Keratinocyte (primary cell): ENCODE measurements at regions not wholly inside any gene's neighbourhood (a gene's known extent, or its start where the extent isn't known, plus 50 kb on each side); places are given as distances from the start of the nearest gene placed in this dataset.

Experiments used
- DNase-seq: peaks from one replicate; pipeline ENCODE4 v3.0.0-alpha.2; 2011; ENCODE audit warnings: low read depth, missing footprints, low spot score
- FAIRE-seq: peaks from 2 replicates; lab custom pipeline; 2011; peaks lifted over from hg19 to GRCh38; lab: Jason Lieb, UNC
- H2AFZ ChIP-seq: 2 replicates; pipeline ENCODE4 v1.6.0; 2012; ENCODE audit warnings: low read length, control low read depth, inconsistent platforms; ENCODE audit not compliant: control insufficient read depth
- H3K27ac ChIP-seq: 2 replicates; pipeline ENCODE4 v1.5.1; 2011; ENCODE audit warnings: low read length; ENCODE audit not compliant: control insufficient read depth, insufficient read depth
- H3K27me3 ChIP-seq: 3 replicates; pipeline ENCODE4 v1.6.0; 2011; ENCODE audit warnings: low read length; ENCODE audit not compliant: control insufficient read depth, insufficient read depth; ENCODE audit errors: extremely low read depth
- H3K36me3 ChIP-seq, 2 experiments: 2 replicates in 1 of 2; 3 replicates in 1 of 2; pipeline ENCODE4 v1.5.1; 2011; ENCODE audit warnings: low read length in 2 of 2, mild to moderate bottlenecking in 1 of 2; ENCODE audit not compliant: control insufficient read depth in 2 of 2, insufficient read depth in 2 of 2; ENCODE audit errors: extremely low read depth in 1 of 2
- H3K4me1 ChIP-seq: 3 replicates; pipeline ENCODE4 v1.5.1; 2011; ENCODE audit warnings: low read length; ENCODE audit not compliant: control insufficient read depth, insufficient read depth; ENCODE audit errors: extremely low read depth
- H3K4me2 ChIP-seq: 3 replicates; pipeline ENCODE4 v1.6.0; 2011; ENCODE audit warnings: low read depth, low read length; ENCODE audit not compliant: control insufficient read depth, insufficient read depth; ENCODE audit errors: extremely low read depth
- H3K4me3 ChIP-seq, 3 experiments: fragments of 200-600 bp in 1 of 3; sonication (generic) in 1 of 3; 2 replicates in 2 of 3; 3 replicates in 1 of 3; pipeline ENCODE4 v1.5.1; 2011 to 2016; ENCODE audit warnings: low read length in 3 of 3, mild to moderate bottlenecking in 3 of 3, control low read depth in 2 of 3, inconsistent platforms in 1 of 3, low read depth in 1 of 3, mixed read lengths in 1 of 3, mixed run types in 1 of 3, moderate library complexity in 1 of 3; ENCODE audit not compliant: control insufficient read depth in 2 of 3, insufficient read depth in 2 of 3; ENCODE audit errors: extremely low read depth in 1 of 3
- H3K79me2 ChIP-seq: 2 replicates; pipeline ENCODE4 v1.6.0; 2012; ENCODE audit warnings: low read length; ENCODE audit not compliant: control insufficient read depth, insufficient read depth
- H3K9ac ChIP-seq: 3 replicates; pipeline ENCODE4 v1.6.0; 2011; ENCODE audit warnings: low read length; ENCODE audit not compliant: control insufficient read depth, insufficient read depth; ENCODE audit errors: extremely low read depth
- H3K9me1 ChIP-seq: 3 replicates; pipeline ENCODE4 v1.6.0; 2011; ENCODE audit warnings: low read length; ENCODE audit not compliant: control insufficient read depth, insufficient read depth; ENCODE audit errors: extremely low read depth
- H3K9me3 ChIP-seq: 2 replicates; pipeline ENCODE4 v1.5.1; 2012; ENCODE audit warnings: low read depth, low read length; ENCODE audit not compliant: control insufficient read depth
- H4K20me1 ChIP-seq: 3 replicates; pipeline ENCODE4 v1.6.0; 2011; ENCODE audit warnings: low read length; ENCODE audit not compliant: control insufficient read depth, insufficient read depth; ENCODE audit errors: extremely low read depth
- CTCF ChIP-seq, 3 experiments: IDR thresholded peaks in 1 of 3; conservative IDR thresholded peaks in 1 of 3; optimal IDR thresholded peaks in 1 of 3; 2 replicates in 2 of 3; 3 replicates in 1 of 3; pipeline versions ENCODE3 to v1.5.1; 2011; ENCODE audit warnings: low read length in 3 of 3, mild to moderate bottlenecking in 3 of 3, moderate library complexity in 2 of 3, control low read depth in 1 of 3, inconsistent platforms in 1 of 3; ENCODE audit not compliant: insufficient read depth in 2 of 3; ENCODE audit errors: extremely low read depth in 1 of 3
- EZH2 ChIP-seq: IDR thresholded peaks from one replicate; pipeline ENCODE4 v1.6.1; 2012; ENCODE audit warnings: inconsistent platforms, mild to moderate bottlenecking, low read length, moderate library complexity
- dilution Hi-C: fragments of 300-500 bp; cut with MboI; formaldehyde crosslinking; loops from one replicate; pipeline ENCODE4 v1.7.0; 2020; ENCODE audit warnings: low sequenced_read_pairs; ENCODE audit not compliant: extremely low pct_ligation_motif_present

- Histone ChIP-seq H3K79me2 (no peaks in the 10 kb centered on the region), H3K36me3 (no peaks in the 10 kb centered on the region), H3K9me1 (no peaks in the 10 kb centered on the region), H3K27ac (no peak overlapping the region), H3K4me1 (no peaks in the 10 kb centered on the region), H3K4me3 (no peak overlapping the region), H3K27me3 (no peaks in the 10 kb centered on the region), H3K9ac (no peak overlapping the region), H3K9me3 (peaks cover 2% of the 10 kb centered on the region), H2AFZ (no peak overlapping the region), H4K20me1 (no peaks in the 10 kb centered on the region), H3K4me2 (peak overlapping the region; percentile 29)
- TF ChIP-seq EZH2 (no peak), CTCF (optimal IDR thresholded peaks at IDR 0.05 in 1 of 3, IDR thresholded peaks at IDR 0.05 in 1 of 3, conservative IDR thresholded peaks at IDR 0.05 in 1 of 3; ENCODE audit: extremely low read depth in 1 of 3, insufficient read depth in 2 of 3, low read length in 3 of 3) (no peak)
- FAIRE-seq (peak; percentile 36), DNase-seq (no peak)
- dilution Hi-C loops: no loop called here
Measured at GRCh38 chr19:46546194-46546896, 50.7 kb upstream of the PNMA8B start.

GRCh38 chr19:46550684-46551083, 50.4 kb upstream of the CALM3 start:
- Histone ChIP-seq H3K4me2 (no peak overlapping the region), H3K9ac (no peak overlapping the region), H3K79me2 (no peaks in the 10 kb centered on the region), H3K9me1 (no peaks in the 10 kb centered on the region), H3K4me3 (no peak overlapping the region), H3K27ac (no peak overlapping the region), H3K4me1 (no peaks in the 10 kb centered on the region), H2AFZ (no peak overlapping the region), H3K9me3 (peaks cover 2% of the 10 kb centered on the region), H3K27me3 (no peaks in the 10 kb centered on the region), H4K20me1 (no peaks in the 10 kb centered on the region), H3K36me3 (no peaks in the 10 kb centered on the region)
- FAIRE-seq (no peak), DNase-seq (no peak)
- dilution Hi-C loops: no loop called here
- TF ChIP-seq CTCF (optimal IDR thresholded peaks at IDR 0.05 in 1 of 3, IDR thresholded peaks at IDR 0.05 in 1 of 3, conservative IDR thresholded peaks at IDR 0.05 in 1 of 3; ENCODE audit: extremely low read depth in 1 of 3, insufficient read depth in 2 of 3, low read length in 3 of 3): no peak
- no peak for TF ChIP-seq EZH2
